ENCODE measurements at regions not wholly inside any gene's neighbourhood (a gene's known extent, or its start where the extent isn't known, plus 50 kb on each side); places are given as distances from the start of the nearest gene placed in this dataset.

DNA sequence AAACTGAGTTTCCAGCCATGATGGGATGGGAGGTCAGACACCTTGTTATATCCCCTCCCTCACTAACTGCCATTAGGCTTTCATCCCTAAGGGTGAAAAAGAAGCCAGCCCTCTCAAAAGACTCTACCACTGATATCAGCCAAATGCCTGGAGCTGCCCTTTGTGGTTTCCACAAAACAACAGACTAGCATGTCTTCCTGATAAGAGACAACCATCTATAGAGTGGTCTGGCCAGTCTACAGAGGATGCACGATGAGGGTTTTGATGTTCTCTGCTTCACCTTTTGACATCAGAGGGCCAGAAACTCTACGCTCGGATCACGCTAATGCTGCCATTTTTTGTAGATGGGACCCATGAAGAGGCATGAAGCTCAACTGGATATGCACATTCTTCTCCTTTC lies 61.7 kb upstream of the ARHGAP18 start:
- TF ChIP-seq, protein P1, sequence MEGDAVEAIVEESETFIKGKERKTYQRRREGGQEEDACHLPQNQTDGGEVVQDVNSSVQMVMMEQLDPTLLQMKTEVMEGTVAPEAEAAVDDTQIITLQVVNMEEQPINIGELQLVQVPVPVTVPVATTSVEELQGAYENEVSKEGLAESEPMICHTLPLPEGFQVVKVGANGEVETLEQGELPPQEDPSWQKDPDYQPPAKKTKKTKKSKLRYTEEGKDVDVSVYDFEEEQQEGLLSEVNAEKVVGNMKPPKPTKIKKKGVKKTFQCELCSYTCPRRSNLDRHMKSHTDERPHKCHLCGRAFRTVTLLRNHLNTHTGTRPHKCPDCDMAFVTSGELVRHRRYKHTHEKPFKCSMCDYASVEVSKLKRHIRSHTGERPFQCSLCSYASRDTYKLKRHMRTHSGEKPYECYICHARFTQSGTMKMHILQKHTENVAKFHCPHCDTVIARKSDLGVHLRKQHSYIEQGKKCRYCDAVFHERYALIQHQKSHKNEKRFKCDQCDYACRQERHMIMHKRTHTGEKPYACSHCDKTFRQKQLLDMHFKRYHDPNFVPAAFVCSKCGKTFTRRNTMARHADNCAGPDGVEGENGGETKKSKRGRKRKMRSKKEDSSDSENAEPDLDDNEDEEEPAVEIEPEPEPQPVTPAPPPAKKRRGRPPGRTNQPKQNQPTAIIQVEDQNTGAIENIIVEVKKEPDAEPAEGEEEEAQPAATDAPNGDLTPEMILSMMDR (optimal IDR thresholded peaks at IDR 0.05 in 1 of 3, IDR thresholded peaks at IDR 0.05 in 1 of 3, conservative IDR thresholded peaks at IDR 0.05 in 1 of 3; ENCODE audit: extremely low read depth in 1 of 3, insufficient read depth in 2 of 3, low read length in 3 of 3), result no peak
- TF ChIP-seq EZH2 (IDR thresholded peaks at IDR 0.05; ENCODE audit: low read length), result no peak
